GM18502 (cell line): ENCODE measurements at regions not wholly inside any gene's neighbourhood (a gene's known extent, or its start where the extent isn't known, plus 50 kb on each side); places are given as distances from the start of the nearest gene placed in this dataset.
A peak's percentile ranks its signal among the peaks of the same experiment; 100 is the strongest.
"Not testable (repeated sequence)": the region's sequence is repeated elsewhere in the genome, so short reads cannot be mapped to it uniquely, and the experiment has no call there.

Experiments
- ATAC-seq: cut with Tn5 transposase; IDR thresholded peaks from one replicate; pipeline ENCODE4 v1.9.1; 2021; ENCODE audit warnings: mild to moderate bottlenecking; ENCODE audit not compliant: unreplicated experiment, poor library complexity

- no peak for ATAC-seq
Measured at GRCh38 chr2:37568565-37568964, 102.9 kb downstream of the CDC42EP3 start.

- no peak for ATAC-seq
Measured at GRCh38 chr2:37569131-37569823, 102.2 kb downstream of the CDC42EP3 start.

GRCh38 chr2:37569986-37570679, 101.3 kb downstream of the CDC42EP3 start:
- ATAC-seq = no peak

GRCh38 chr2:37570773-37571586, 100.5 kb downstream of the CDC42EP3 start:
- peak; percentile 92 for ATAC-seq

GRCh38 chr2:37571587-37572136, 99.8 kb downstream of the CDC42EP3 start:
- ATAC-seq = no peak

- peak; percentile 52 for ATAC-seq
Measured at GRCh38 chr2:37573451-37574388, 97.7 kb downstream of the CDC42EP3 start.

GRCh38 chr2:37575780-37576179, 95.7 kb downstream of the CDC42EP3 start:
- ATAC-seq = no peak

- ATAC-seq = not testable (repeated sequence)
Measured at GRCh38 chr2:37576194-37576593, 95.2 kb downstream of the CDC42EP3 start.

- ATAC-seq = no peak
Measured at GRCh38 chr2:37576831-37577230, 94.6 kb downstream of the CDC42EP3 start.

GRCh38 chr2:37579192-37579713, 92.2 kb downstream of the CDC42EP3 start:
- no peak for ATAC-seq

- not testable (repeated sequence) for ATAC-seq
Measured at GRCh38 chr2:37579949-37580348, 91.5 kb downstream of the CDC42EP3 start.

- no peak for ATAC-seq
Measured at GRCh38 chr2:37581433-37581832, 90.0 kb downstream of the CDC42EP3 start.

- ATAC-seq = no peak
Measured at GRCh38 chr2:37582481-37583220, 88.8 kb downstream of the CDC42EP3 start.

- no peak for ATAC-seq
Measured at GRCh38 chr2:37583402-37583801, 88.0 kb downstream of the CDC42EP3 start.

GRCh38 chr2:37583867-37584266, 87.6 kb downstream of the CDC42EP3 start:
- no peak for ATAC-seq

- ATAC-seq = peak; percentile 30
Measured at GRCh38 chr2:37585295-37585908, 86.0 kb downstream of the CDC42EP3 start.

GRCh38 chr2:37585982-37586621, 85.3 kb downstream of the CDC42EP3 start:
- peak; percentile 42 for ATAC-seq
